GOT3 (cell line): ENCODE measurements at regions not wholly inside any gene's neighbourhood (a gene's known extent, or its start where the extent isn't known, plus 50 kb on each side); places are given as distances from the start of the nearest gene placed in this dataset.
"Not testable (repeated sequence)": the region's sequence is repeated elsewhere in the genome, so short reads cannot be mapped to it uniquely, and the experiment has no call there.

Source experiments
- DNase-seq: peaks from one replicate; lab custom pipeline; 2025; ENCODE audit warnings: mixed read lengths; lab: John Stamatoyannopoulos, UW

GRCh38 chr10:81109200-81109752, 571.6 kb downstream of the SH2D4B start:
- DNase-seq: no peak

- DNase-seq: no peak
These were observed 578.5 kb downstream of the SH2D4B start for GRCh38 chr10:81116201-81116600.

- DNase-seq: no peak
These were observed 579.3 kb downstream of the SH2D4B start for GRCh38 chr10:81116990-81117389.

GRCh38 chr10:81127931-81128330, 590.2 kb downstream of the SH2D4B start:
- DNase-seq: no peak

GRCh38 chr10:81130014-81130413, 592.3 kb downstream of the SH2D4B start:
- no peak for DNase-seq

- DNase-seq: no peak
These were observed 598.1 kb downstream of the SH2D4B start for GRCh38 chr10:81135851-81136250.

GRCh38 chr10:81136261-81136660, 598.6 kb downstream of the SH2D4B start:
- DNase-seq: no peak

GRCh38 chr10:81145975-81146374, 608.3 kb downstream of the SH2D4B start:
- DNase-seq: no peak

- no peak for DNase-seq
These were observed 608.7 kb downstream of the SH2D4B start for GRCh38 chr10:81146436-81146835.

- no peak for DNase-seq
These were observed 615.0 kb downstream of the SH2D4B start for GRCh38 chr10:81152656-81153055.

GRCh38 chr10:81157681-81158080, 620.0 kb downstream of the SH2D4B start:
- no peak for DNase-seq

GRCh38 chr10:81177651-81178244, 640.0 kb downstream of the SH2D4B start:
- no peak for DNase-seq

- no peak for DNase-seq
These were observed 641.6 kb downstream of the SH2D4B start for GRCh38 chr10:81179324-81179723.

- no peak for DNase-seq
These were observed 642.2 kb downstream of the SH2D4B start for GRCh38 chr10:81179805-81180452.

GRCh38 chr10:81182296-81182695, 644.6 kb downstream of the SH2D4B start:
- no peak for DNase-seq

GRCh38 chr10:81192221-81192788, 654.6 kb downstream of the SH2D4B start:
- no peak for DNase-seq

- no peak for DNase-seq
These were observed 663.1 kb downstream of the SH2D4B start for GRCh38 chr10:81200801-81201200.

- not testable (repeated sequence) for DNase-seq
These were observed 667.6 kb upstream of the NRG3 start for GRCh38 chr10:81207359-81207758.

GRCh38 chr10:81213370-81213769, 661.6 kb upstream of the NRG3 start:
- no peak for DNase-seq

- no peak for DNase-seq
These were observed 659.5 kb upstream of the NRG3 start for GRCh38 chr10:81215498-81215897.

GRCh38 chr10:81216949-81217348, 658.0 kb upstream of the NRG3 start:
- no peak for DNase-seq

GRCh38 chr10:81218307-81218706, 656.7 kb upstream of the NRG3 start:
- DNase-seq: no peak

- no peak for DNase-seq
These were observed 655.2 kb upstream of the NRG3 start for GRCh38 chr10:81219758-81220157.
